ENCODE measurements at regions not wholly inside any gene's neighbourhood (a gene's known extent, or its start where the extent isn't known, plus 50 kb on each side); places are given as distances from the start of the nearest gene placed in this dataset.

DNA sequence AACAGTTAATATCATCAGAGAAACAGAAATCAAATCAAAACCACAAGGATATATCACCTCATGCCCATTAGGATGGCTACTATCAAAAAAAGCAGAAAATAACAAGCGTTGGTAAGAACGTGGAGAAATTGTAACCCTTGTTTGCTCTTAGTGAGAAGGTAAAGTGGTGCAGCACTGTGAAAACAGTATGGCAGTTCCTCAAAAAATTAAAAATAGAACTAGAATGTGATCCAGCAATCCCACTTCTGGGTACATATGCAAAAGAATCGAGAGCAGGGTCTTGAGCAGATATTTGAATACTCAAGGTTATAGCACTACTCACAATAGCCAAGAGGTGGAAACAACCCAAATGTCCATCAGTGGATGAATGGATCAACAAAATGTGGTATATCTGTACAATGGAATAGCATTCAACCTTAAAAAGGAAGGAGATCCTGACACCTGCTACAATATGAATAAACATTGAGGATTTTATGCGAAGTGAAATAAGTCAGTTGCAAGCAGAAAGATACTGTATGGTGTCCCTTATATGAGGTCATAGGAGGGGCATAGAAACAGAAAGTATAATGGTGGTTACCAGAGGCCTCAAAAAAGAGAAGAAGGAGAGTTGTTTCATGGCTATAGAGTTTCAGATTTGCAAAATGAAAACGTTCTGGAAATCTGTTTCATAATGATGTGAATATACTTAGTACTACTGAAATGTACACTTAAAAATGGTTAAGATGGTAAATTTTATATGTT is 131.0 kb upstream of the EEA1 start:
- no CpG with 5 or more reads among the region's 5 CpGs for WGBS, 2 experiments (ENCODE audit: extremely low coverage in 2 of 2, insufficient read length in 1 of 2)
- Histone ChIP-seq H2BK120ac (ENCODE audit: low read depth, low read length) (no peak overlapping the region), H3K4ac (ENCODE audit: low read depth, low read length) (no peak overlapping the region), H4K91ac (ENCODE audit: insufficient read depth, low read depth, low read length) (no peak overlapping the region), H3K9me3 (ENCODE audit: control insufficient read depth, insufficient read depth, low read length) (no peaks in the 10 kb centered on the region), H3K4me2 (ENCODE audit: low read depth, low read length) (no peak overlapping the region), H2AK9ac (replicated peaks; ENCODE audit: low read depth, low read length, poor library complexity) (no peak overlapping the region), H3K23ac (ENCODE audit: low read depth, low read length) (no peak overlapping the region), H4K20me1 (ENCODE audit: insufficient read depth, low read length) (no peaks in the 10 kb centered on the region), H2BK5ac (ENCODE audit: low read depth, low read length, poor library complexity, severe bottlenecking) (no peak overlapping the region), H4K5ac (ENCODE audit: low read depth, low read length) (no peak overlapping the region), H3K18ac (ENCODE audit: low read depth, low read length) (no peak overlapping the region), H3K27ac (ENCODE audit: insufficient read depth, low read length) (no peak overlapping the region), H3K9ac (ENCODE audit: low read depth, low read length) (no peak overlapping the region), H3K9me1 (ENCODE audit: insufficient read depth, low read length) (no peaks in the 10 kb centered on the region), H3K36me3 (ENCODE audit: control insufficient read depth, insufficient read depth, low read length) (no peaks in the 10 kb centered on the region), H3K4me1 (ENCODE audit: control insufficient read depth, insufficient read depth, low read length) (no peaks in the 10 kb centered on the region), H2BK20ac (ENCODE audit: low read depth, low read length) (no peak overlapping the region), H2BK15ac (ENCODE audit: low read depth, low read length) (no peak overlapping the region), H3K79me1 (ENCODE audit: low read depth in 1 of 2, low read length in 2 of 2) (no peaks in the 10 kb centered on the region), H2AK5ac (ENCODE audit: low read depth, low read length) (no peak overlapping the region), H2AFZ (replicated peaks; ENCODE audit: low read length, poor library complexity) (no peak overlapping the region), H4K8ac (ENCODE audit: low read depth in 2 of 2, low read length in 2 of 2) (no peak overlapping the region), H3K14ac (replicated peaks; ENCODE audit: low read depth, low read length) (no peak overlapping the region), H3K27me3 (ENCODE audit: control insufficient read depth, insufficient read depth, low read length) (peaks cover 9% of the 10 kb centered on the region), H3K4me3 (ENCODE audit: insufficient read depth, low read depth, low read length) (no peak overlapping the region), H3K56ac (ENCODE audit: extremely low read depth, insufficient read depth, low read length) (no peak overlapping the region)
- ATAC-seq (ENCODE audit: low read depth) (no peak), DNase-seq (no peak)
- no TSS peak for BruUV-seq (replicated peaks)
- in situ Hi-C loops (cut with MboI; ENCODE audit: low sequenced_read_pairs) (no loop called here), dilution Hi-C loops (cut with HindIII; ENCODE audit: low sequenced_read_pairs, unreplicated experiment) (no loop called here), intact Hi-C loops (cut with micrococcal nuclease) (no loop called here)
- ChIA-PET POLR2A (ENCODE audit: unreplicated experiment) (no interaction called here), CTCF (no interaction called here)
- TF ChIP-seq RFX5 (IDR thresholded peaks at IDR 0.05; ENCODE audit: low read depth, low read length) (no peak), RAD21 (IDR thresholded peaks at IDR 0.05; ENCODE audit: low read length) (no peak), SMC3 (IDR thresholded peaks at IDR 0.05; ENCODE audit: low read depth, low read length) (no peak), MAZ (IDR thresholded peaks at IDR 0.05; ENCODE audit: borderline replicate concordance, low read depth, low read length) (no peak)
- TF ChIP-seq, protein P1, sequence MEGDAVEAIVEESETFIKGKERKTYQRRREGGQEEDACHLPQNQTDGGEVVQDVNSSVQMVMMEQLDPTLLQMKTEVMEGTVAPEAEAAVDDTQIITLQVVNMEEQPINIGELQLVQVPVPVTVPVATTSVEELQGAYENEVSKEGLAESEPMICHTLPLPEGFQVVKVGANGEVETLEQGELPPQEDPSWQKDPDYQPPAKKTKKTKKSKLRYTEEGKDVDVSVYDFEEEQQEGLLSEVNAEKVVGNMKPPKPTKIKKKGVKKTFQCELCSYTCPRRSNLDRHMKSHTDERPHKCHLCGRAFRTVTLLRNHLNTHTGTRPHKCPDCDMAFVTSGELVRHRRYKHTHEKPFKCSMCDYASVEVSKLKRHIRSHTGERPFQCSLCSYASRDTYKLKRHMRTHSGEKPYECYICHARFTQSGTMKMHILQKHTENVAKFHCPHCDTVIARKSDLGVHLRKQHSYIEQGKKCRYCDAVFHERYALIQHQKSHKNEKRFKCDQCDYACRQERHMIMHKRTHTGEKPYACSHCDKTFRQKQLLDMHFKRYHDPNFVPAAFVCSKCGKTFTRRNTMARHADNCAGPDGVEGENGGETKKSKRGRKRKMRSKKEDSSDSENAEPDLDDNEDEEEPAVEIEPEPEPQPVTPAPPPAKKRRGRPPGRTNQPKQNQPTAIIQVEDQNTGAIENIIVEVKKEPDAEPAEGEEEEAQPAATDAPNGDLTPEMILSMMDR (conservative IDR thresholded peaks at IDR 0.05; ENCODE audit: low read depth, low read length), result no peak

Measured in IMR-90 (cell line).